GM21825 (cell line): ENCODE measurements at regions not wholly inside any gene's neighbourhood (a gene's known extent, or its start where the extent isn't known, plus 50 kb on each side); places are given as distances from the start of the nearest gene placed in this dataset.
"Not testable (repeated sequence)": the region's sequence is repeated elsewhere in the genome, so short reads cannot be mapped to it uniquely, and the experiment has no call there.

Experiments
- ATAC-seq: cut with Tn5 transposase; IDR thresholded peaks from one replicate; pipeline ENCODE4 v1.9.1; 2021; ENCODE audit warnings: mild to moderate bottlenecking, moderate library complexity; ENCODE audit not compliant: unreplicated experiment

GRCh38 chr14:22122227-22122818, 448.7 kb upstream of the OR4E1 start:
- ATAC-seq, result no peak

DNA sequence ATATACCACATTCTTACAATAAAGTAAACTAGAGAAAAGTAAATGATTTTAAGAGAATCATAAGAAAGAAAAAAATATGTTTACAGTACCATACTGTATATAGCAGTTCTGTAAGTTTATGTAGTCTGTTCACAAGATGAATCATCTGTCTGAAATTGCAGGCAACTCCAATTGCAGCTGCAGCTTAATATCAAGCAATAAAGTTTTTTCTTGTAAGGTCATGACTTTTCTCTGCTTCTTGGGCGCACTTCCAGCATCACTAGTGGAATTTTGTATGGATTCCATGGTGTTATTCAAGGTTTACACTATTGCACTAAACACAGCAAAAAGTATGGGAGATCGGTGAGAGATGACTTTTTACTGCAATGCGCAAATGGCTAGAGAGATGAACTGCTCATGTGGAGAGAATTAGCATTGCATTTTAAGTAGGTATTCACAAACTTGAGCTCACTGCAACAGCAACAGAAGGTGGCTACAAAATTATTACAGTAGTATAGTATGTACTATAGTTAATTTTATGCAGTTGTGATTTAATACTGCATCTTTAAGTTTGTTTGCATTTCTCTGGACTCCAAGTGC, 445.4 kb upstream of the OR4E1 start:
- ATAC-seq, result no peak

DNA sequence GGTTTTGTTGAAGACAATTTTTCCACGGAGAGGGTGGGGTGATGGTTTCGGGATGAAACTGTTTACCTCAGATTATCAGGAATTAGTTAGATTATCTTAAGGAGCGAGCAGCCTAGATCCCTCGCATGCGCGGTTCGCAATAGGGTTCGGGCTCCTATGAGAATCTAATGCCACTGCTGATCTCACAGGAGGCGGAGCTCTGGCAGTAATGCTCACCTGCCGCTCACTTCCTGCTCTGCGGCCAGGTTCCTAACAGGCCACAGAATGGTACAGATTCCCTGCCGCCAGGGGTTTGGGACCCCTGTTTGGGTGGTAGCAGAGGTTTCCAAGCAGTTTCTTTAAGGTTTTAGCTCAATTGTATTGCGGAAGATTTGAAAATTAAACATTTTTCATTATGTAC, 439.8 kb upstream of the OR4E1 start:
- ATAC-seq, result no peak

DNA sequence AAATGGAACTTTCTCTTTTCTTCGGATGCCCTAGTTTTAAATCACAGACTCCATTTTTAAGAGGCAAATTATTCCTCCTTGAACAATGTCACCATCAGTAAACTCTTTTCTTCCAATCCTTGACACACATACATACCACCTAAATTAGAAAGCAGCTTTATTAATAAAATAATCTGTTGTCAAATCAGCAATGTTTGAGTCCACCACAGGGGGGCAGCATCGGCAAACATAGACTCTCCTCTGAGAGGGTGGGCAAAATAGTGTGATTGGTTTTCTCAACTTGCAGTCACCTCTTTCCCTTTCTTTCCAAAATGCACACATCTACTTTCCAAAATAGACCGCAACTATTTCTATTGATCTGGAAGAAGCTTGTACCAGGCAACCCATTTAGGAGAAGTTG, 438.4 kb upstream of the OR4E1 start:
- no peak for ATAC-seq

DNA sequence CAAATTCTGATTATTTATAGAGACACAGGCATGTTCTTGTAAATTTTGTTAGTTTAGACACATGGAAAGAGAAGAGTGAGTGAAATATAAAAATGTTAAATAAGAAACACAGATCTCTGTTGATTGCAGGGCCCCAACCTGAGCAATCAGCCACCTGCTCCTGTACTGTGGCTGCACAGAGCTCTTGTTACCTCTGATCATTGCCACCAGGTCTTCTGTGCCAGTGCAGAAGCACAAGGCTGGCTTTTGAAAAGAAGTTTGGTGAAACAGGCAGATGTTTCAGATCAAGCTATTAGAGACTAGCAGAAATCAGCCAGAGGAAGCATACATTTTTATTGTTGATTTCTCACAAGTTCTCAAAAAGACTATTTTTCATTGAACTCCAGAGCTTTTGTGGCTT, 434.1 kb upstream of the OR4E1 start:
- ATAC-seq, result no peak

DNA sequence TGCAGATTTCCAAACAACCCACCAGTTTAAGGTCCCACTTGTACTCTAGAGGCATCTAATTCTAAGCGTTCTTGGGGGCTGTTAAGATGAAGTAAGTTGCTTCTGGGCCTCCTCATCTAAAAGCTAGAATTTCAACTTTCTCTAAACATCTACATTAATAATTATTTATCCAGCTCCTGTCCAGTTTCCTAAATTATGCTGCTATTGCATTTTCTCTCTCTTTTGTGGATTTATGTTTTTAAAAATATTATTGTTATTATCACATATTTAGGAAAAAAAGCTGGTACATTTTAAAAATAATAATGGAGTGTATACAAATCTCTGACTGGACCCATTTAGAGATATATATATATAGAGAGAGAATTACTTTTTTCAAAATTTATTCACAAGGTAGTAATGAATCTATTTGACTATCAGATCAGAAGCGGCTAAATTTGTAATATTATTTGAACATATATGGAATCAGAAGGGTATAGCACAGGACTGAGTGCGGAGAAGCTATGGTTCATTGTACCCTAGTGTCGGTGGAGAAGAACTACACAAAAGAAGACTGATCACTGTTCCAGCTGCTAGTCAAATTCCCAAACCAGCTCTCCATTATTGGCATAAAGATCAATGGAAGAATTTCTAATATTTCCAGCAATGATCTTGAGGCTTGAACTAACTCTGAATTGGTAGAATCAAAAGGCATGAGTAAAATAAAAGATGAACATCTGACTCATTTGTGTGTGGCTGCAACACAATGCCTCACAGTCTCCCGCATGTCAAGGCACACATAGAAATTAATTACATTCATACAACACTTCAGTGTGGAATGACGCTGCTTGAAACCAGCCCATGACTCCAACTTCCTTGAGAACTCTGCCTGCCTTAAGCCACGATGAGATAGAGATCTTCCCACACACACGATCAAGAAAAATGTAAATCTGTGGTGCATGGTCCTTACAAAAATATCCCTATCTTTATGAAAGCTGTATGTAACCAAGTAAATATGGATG, 433.4 kb upstream of the OR4E1 start:
- no peak for ATAC-seq

GRCh38 chr14:22105624-22106006, 432.0 kb upstream of the OR4E1 start:
- no peak for ATAC-seq

GRCh38 chr14:22105006-22105623, 431.5 kb upstream of the OR4E1 start:
- no peak for ATAC-seq

GRCh38 chr14:22100764-22101120, 427.1 kb upstream of the OR4E1 start:
- not testable (repeated sequence) for ATAC-seq

DNA sequence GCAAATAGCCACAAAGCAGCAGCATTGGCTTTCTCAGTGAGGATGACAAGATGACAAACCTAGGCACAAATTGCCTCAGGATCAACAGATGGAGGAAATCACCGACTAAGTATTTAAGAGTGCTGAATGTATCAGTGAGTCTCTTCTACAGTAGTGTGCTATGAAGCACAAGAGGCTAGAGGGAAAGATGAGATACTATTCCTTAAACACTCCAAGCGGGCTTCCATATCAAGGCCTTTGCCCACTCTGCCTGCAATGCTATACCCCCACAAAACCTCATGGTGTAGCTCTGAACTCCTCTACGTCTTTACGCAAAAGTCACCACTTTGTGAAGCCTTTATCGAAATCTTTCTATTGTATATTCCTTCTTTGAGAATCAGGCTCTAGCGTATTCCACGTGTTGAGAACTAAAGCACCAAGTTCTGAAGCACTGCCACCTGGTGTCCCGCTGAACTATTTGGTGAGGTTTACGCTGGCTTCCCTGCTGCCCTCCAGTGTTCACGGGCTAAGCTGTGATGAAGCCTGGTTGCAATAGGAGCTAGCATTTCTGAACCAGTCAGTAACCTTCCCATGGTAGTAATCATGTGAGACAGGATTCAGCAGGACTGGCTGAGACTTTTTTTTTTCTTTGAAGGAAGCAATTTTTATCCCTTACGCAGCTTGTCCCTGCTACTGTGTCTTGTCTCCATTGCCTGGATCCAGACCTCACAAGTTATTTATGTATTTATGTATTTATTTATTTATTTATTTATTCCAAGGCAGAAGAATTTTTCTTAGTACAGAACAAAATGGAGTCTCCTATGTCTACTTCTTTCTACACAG, 426.5 kb upstream of the OR4E1 start:
- ATAC-seq, result no peak

GRCh38 chr14:22098435-22098834, 424.8 kb upstream of the OR4E1 start:
- ATAC-seq, result no peak

DNA sequence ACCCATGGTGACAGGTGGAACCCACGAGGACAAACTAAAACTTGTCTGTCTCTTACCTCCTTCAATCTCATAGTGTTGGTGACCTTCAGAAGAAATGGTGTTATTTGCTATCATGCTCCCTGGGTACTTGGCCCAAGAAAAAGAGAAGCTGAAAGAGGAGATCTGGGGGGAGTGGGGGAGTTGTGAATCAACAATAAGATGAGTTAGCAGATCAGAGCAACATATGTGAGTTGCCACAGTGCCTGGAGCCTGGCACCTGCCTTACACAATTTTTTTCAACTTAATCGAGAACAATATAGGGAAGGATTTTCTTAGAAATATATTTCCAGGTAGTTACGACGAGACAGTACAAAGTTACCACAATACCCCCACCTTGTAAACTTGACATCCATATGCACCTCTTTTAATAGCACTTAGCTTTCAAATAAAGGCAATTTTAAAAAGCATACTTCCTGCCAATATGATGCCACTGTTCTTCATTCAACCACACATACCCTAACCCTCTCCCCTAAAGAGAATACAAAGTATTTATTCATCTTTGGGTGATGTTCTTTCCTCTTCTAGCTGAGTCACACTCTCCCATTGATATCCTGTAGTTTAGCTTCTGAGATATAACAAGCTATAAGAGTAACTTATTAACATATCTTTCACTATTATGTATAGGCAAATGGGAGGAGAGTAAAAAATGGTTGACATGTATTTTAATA, 424.1 kb upstream of the OR4E1 start:
- ATAC-seq, result no peak

- ATAC-seq, result no peak
These were observed 423.5 kb upstream of the OR4E1 start for GRCh38 chr14:22097072-22097471.

GRCh38 chr14:22096514-22096895, 422.9 kb upstream of the OR4E1 start:
- no peak for ATAC-seq

DNA sequence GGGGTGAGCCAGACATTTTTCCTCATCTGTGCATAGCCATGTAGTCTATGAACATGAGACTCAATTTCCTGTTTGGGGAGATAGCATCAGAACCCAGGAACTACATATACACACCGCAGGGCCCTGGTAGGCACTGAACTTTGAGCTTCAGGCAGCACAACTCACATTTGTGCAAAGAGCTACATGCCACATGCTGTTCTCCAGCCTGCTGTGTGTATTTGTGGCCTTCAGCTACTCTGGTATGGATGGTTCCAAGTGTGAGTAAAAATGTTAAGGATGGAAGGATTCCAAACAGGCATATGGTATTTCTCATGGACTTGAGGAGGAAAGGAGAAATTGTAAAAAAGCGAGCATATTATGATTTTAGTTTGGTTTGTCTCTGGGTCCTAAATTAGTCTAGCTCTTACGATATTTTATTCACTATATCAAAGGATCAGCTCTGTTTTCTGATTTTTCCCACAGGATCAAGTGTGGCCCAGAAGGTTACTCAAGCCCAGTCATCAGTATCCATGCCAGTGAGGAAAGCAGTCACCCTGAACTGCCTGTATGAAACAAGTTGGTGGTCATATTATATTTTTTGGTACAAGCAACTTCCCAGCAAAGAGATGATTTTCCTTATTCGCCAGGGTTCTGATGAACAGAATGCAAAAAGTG, 422.4 kb upstream of the OR4E1 start:
- no peak for ATAC-seq

GRCh38 chr14:22089940-22090339, 416.3 kb upstream of the OR4E1 start:
- no peak for ATAC-seq

DNA sequence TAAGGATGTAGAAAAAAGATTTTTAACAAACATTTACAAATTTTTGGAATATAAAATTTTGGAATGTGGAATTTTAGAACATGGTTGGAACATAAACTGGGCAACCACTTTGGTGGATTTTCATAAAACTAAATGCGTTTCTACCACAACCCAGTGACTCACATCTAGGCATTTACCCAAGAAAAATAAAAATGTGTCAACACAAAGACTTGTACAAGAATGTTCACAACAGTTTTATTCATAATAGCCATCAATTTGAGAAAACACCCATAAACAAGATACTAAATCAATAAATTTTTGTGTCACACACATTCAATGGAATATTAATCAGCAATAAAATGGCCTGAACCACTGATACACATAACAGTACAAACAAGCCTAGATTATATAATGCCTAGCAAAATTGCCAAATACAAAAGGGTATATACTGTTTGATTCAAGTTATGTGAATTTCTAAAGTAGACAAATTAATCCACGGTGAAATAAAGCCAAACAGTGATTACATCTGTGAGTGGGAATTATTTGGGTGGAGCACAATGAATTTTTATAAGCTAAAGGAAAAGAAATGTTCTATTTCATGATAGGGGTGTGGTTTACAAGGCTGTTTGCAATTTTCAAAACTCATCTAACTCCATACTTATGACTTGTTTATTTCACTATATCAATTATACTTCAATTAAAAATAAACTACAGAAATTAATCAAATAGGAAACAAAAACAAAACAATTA, 415.2 kb upstream of the OR4E1 start:
- ATAC-seq, result no peak

GRCh38 chr14:22086131-22086530, 412.5 kb upstream of the OR4E1 start:
- ATAC-seq, result no peak
